ENCODE measurements at regions not wholly inside any gene's neighbourhood (a gene's known extent, or its start where the extent isn't known, plus 50 kb on each side); places are given as distances from the start of the nearest gene placed in this dataset.
"Not testable (repeated sequence)": the region's sequence is repeated elsewhere in the genome, so short reads cannot be mapped to it uniquely, and the experiment has no call there.

- DNase-seq (ENCODE audit: low read depth), result not testable (repeated sequence)
Observed at GRCh38 chr5:174916924-174917323, 192.5 kb downstream of the MSX2 start.

GRCh38 chr5:174916227-174916626 lies 191.8 kb downstream of the MSX2 start:
- DNase-seq (ENCODE audit: low read depth), result no peak

- DNase-seq (ENCODE audit: low read depth), result no peak
Observed at GRCh38 chr5:174911118-174911517, 186.7 kb downstream of the MSX2 start.

- DNase-seq (ENCODE audit: low read depth), result peak; percentile 15
Observed at GRCh38 chr5:174910245-174910737, 185.9 kb downstream of the MSX2 start.

- no peak for DNase-seq (ENCODE audit: low read depth)
Observed at GRCh38 chr5:174903172-174903732, 178.9 kb downstream of the MSX2 start.

GRCh38 chr5:174901336-174901735 lies 177.0 kb downstream of the MSX2 start:
- DNase-seq (ENCODE audit: low read depth), result no peak

GRCh38 chr5:174900240-174900865 lies 176.0 kb downstream of the MSX2 start:
- no peak for DNase-seq (ENCODE audit: low read depth)

GRCh38 chr5:174897281-174897950 lies 173.0 kb downstream of the MSX2 start:
- no peak for DNase-seq (ENCODE audit: low read depth)

GRCh38 chr5:174895360-174895759 lies 171.0 kb downstream of the MSX2 start:
- DNase-seq (ENCODE audit: low read depth), result no peak

- DNase-seq (ENCODE audit: low read depth), result no peak
Observed at GRCh38 chr5:174892742-174893141, 168.4 kb downstream of the MSX2 start.

GRCh38 chr5:174880412-174881200 lies 156.2 kb downstream of the MSX2 start:
- DNase-seq (ENCODE audit: low read depth), result not testable (repeated sequence)

GRCh38 chr5:174877987-174878386 lies 153.6 kb downstream of the MSX2 start:
- DNase-seq (ENCODE audit: low read depth), result no peak

GRCh38 chr5:174872271-174872670 lies 147.9 kb downstream of the MSX2 start:
- DNase-seq (ENCODE audit: low read depth), result no peak

GRCh38 chr5:174852143-174852542 lies 127.8 kb downstream of the MSX2 start:
- DNase-seq (ENCODE audit: low read depth), result no peak

- DNase-seq (ENCODE audit: low read depth), result no peak
Observed at GRCh38 chr5:174850565-174851169, 126.3 kb downstream of the MSX2 start.

- no peak for DNase-seq (ENCODE audit: low read depth)
Observed at GRCh38 chr5:174849426-174849825, 125.0 kb downstream of the MSX2 start.

- DNase-seq (ENCODE audit: low read depth), result no peak
Observed at GRCh38 chr5:174844971-174845370, 120.6 kb downstream of the MSX2 start.

GRCh38 chr5:174843263-174844250 lies 119.2 kb downstream of the MSX2 start:
- DNase-seq (ENCODE audit: low read depth), result no peak

GRCh38 chr5:174840435-174840834 lies 116.1 kb downstream of the MSX2 start:
- DNase-seq (ENCODE audit: low read depth), result no peak

- DNase-seq (ENCODE audit: low read depth), result no peak
Observed at GRCh38 chr5:174839196-174839595, 114.8 kb downstream of the MSX2 start.
